BJ (cell line): ENCODE measurements at regions not wholly inside any gene's neighbourhood (a gene's known extent, or its start where the extent isn't known, plus 50 kb on each side); places are given as distances from the start of the nearest gene placed in this dataset.

Experiments used
- CTCF ChIA-PET: fragments of 350-600 bp; formaldehyde crosslinking; extraction: SDS; loops from one replicate; lab custom pipeline; 2021; ENCODE audit warnings: antibody characterized with exemption, inconsistent platforms; lab: Yijun Ruan, JAX
- POLR2A ChIA-PET: fragments of 300-600 bp; sonication (Branson Sonifier 250); formaldehyde crosslinking; extraction: SDS; loops from one replicate; lab custom pipeline; 2021; ENCODE audit warnings: antibody characterized with exemption; lab: Charles Lee
- DNase-seq: peaks from one replicate; pipeline ENCODE4 v3.0.0-alpha.2; 2011; ENCODE audit warnings: low read depth
- H3K27me3 ChIP-seq: 2 replicates; pipeline ENCODE4 v1.6.0; 2011; ENCODE audit warnings: low read length; ENCODE audit not compliant: control insufficient read depth, insufficient read depth
- H3K36me3 ChIP-seq: 2 replicates; pipeline ENCODE4 v1.5.1; 2011; ENCODE audit warnings: low read length; ENCODE audit not compliant: control insufficient read depth, insufficient read depth
- H3K4me3 ChIP-seq: 2 replicates; pipeline ENCODE4 v1.5.1; 2011; ENCODE audit warnings: low read depth, mild to moderate bottlenecking, control low read depth, low read length
- TF ChIP-seq, protein P1 (sequence below): IDR thresholded peaks from 2 replicates; pipeline ENCODE4 v1.5.1; 2011; ENCODE audit warnings: low read depth, mild to moderate bottlenecking, control low read depth, inconsistent platforms, low read length, moderate library complexity; ENCODE audit not compliant: insufficient read depth

DNA sequence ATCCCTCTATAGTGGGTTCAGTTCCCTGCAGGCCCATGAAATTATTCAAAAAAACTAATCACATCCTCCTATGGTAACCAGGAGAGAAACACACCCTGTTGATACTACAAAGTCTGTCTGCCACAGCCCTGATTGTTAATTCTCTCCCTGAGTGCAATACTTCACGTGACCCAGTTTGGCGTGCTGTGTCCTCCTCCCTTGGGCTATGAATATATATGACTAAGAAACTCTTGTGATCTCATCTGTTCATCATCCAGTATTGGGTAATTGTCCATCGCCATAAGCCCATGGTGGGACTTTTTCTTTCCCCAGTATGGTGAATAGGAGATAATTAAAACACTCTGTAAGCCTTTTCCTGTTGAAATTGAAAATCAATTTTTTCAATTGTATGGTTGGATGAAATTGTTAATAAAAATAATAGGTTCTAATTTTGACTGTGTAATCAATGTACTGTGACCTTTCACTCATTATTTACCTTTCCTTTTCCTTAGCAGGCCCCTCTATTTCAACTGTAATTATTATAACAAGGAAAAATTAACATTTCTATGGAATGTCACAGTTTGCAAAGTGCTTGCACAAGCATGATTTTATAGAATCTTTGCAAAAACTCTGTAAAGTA lies 1822.6 kb downstream of the SUCLG1 start:
- ChIA-PET POLR2A (no interaction called here), CTCF (interaction anchor here (0.6 kb wide), 1 partner anchor 72 kb away, joined by 3 read pairs; no protein-coding TSS in a partner anchor)
- H3K27me3 ChIP-seq: no peaks in the 10 kb centered on the region
- no peak for DNase-seq
- no peaks in the 10 kb centered on the region for H3K36me3 ChIP-seq
- TF ChIP-seq, protein P1, sequence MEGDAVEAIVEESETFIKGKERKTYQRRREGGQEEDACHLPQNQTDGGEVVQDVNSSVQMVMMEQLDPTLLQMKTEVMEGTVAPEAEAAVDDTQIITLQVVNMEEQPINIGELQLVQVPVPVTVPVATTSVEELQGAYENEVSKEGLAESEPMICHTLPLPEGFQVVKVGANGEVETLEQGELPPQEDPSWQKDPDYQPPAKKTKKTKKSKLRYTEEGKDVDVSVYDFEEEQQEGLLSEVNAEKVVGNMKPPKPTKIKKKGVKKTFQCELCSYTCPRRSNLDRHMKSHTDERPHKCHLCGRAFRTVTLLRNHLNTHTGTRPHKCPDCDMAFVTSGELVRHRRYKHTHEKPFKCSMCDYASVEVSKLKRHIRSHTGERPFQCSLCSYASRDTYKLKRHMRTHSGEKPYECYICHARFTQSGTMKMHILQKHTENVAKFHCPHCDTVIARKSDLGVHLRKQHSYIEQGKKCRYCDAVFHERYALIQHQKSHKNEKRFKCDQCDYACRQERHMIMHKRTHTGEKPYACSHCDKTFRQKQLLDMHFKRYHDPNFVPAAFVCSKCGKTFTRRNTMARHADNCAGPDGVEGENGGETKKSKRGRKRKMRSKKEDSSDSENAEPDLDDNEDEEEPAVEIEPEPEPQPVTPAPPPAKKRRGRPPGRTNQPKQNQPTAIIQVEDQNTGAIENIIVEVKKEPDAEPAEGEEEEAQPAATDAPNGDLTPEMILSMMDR: no peak
- H3K4me3 ChIP-seq: no peak overlapping the region

DNA sequence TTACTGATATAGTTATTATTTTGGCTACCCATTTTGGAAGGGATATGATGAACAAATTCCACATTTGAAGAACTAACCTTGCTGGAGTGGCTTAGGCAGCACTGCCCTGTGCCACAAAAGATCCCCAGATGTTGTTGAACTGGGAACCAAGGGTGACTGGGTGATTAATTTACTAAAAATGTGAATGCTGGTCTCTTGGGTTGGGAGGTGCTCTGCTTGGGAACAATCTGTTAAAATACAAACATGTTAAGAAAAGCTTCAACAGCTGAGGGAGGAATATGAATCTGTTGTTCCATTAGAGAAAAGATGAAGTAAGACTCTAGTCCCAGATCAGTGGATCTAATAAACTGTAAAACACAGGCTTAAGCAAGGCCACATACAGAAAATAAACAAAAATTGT lies 1860.1 kb downstream of the SUCLG1 start:
- POLR2A ChIA-PET: no interaction called here
- Histone ChIP-seq H3K4me3 (no peak overlapping the region), H3K27me3 (no peaks in the 10 kb centered on the region), H3K36me3 (no peaks in the 10 kb centered on the region)
- TF ChIP-seq, protein P1: no peak
- DNase-seq: no peak
- CTCF ChIA-PET: no interaction called here

DNA sequence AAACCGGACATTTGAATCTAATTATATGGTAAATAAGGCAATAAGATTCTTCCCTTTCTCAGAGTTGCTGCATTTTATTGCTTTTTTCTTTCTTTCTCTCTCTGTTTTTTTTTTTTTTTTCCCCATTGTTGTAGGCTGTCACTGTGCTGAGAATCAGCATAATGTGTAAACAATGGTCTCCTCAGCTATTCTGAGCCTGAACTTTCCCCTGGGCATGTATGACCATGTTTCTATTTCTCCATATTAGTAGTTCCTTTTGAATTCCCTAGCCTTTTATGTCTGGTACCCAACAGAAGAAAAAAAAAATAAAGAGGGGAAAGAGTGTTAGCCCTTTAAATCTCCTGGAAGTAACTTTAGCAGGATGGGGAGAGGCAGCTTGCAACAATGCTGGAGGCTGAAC lies 1862.5 kb downstream of the SUCLG1 start:
- TF ChIP-seq, protein P1: no peak
- Histone ChIP-seq H3K36me3 (no peaks in the 10 kb centered on the region), H3K4me3 (no peak overlapping the region), H3K27me3 (no peaks in the 10 kb centered on the region)
- POLR2A ChIA-PET: no interaction called here
- no peak for DNase-seq
- CTCF ChIA-PET: no interaction called here

- Histone ChIP-seq H3K4me3 (no peak overlapping the region), H3K36me3 (no peaks in the 10 kb centered on the region), H3K27me3 (no peaks in the 10 kb centered on the region)
- DNase-seq: no peak
- TF ChIP-seq, protein P1: no peak
- POLR2A ChIA-PET: no interaction called here
- CTCF ChIA-PET: no interaction called here
Measured at GRCh38 chr2:82591718-82592117, 1867.4 kb downstream of the SUCLG1 start.

GRCh38 chr2:82576656-82577055 lies 1882.4 kb downstream of the SUCLG1 start:
- no peaks in the 10 kb centered on the region for H3K27me3 ChIP-seq
- H3K4me3 ChIP-seq: no peak overlapping the region
- no peak for DNase-seq
- TF ChIP-seq, protein P1: no peak
- H3K36me3 ChIP-seq: no peaks in the 10 kb centered on the region
- ChIA-PET POLR2A (no interaction called here), CTCF (no interaction called here)
